Liver (tissue), 8 donors: ENCODE measurements at regions not wholly inside any gene's neighbourhood (a gene's known extent, or its start where the extent isn't known, plus 50 kb on each side); places are given as distances from the start of the nearest gene placed in this dataset.

Experiments
- DNase-seq: peaks from one replicate; pipeline ENCODE4 v3.0.0-alpha.2; 2017; ENCODE audit warnings: low spot score
- H3K27ac ChIP-seq, 2 donors: one replicate each; pipeline ENCODE4 v1.7.0; 2013; ENCODE audit warnings: inconsistent platforms in 2 of 2, low read length in 2 of 2, control low read depth in 1 of 2, low read depth in 1 of 2, mild to moderate bottlenecking in 1 of 2
- H3K27me3 ChIP-seq, 4 donors: one replicate each; pipeline versions ENCODE4 v1.6.1 to v1.7.0; 2013; ENCODE audit warnings: low read length in 3 of 4, inconsistent platforms in 1 of 4, mild to moderate bottlenecking in 1 of 4, moderate library complexity in 1 of 4; ENCODE audit not compliant: control insufficient read depth in 4 of 4, insufficient read depth in 4 of 4
- H3K36me3 ChIP-seq, 4 donors: one replicate each; pipeline versions ENCODE4 v1.6.1 to v1.7.0; 2013; ENCODE audit warnings: low read length in 3 of 4, mild to moderate bottlenecking in 3 of 4, low read depth in 1 of 4, moderate library complexity in 1 of 4; ENCODE audit not compliant: control insufficient read depth in 4 of 4, insufficient read depth in 3 of 4
- H3K4me1 ChIP-seq, 4 donors: one replicate each; pipeline versions ENCODE4 v1.6.1 to v1.7.0; 2013; ENCODE audit warnings: low read length in 3 of 4, mild to moderate bottlenecking in 3 of 4, moderate library complexity in 1 of 4; ENCODE audit not compliant: control insufficient read depth in 4 of 4, insufficient read depth in 4 of 4
- H3K4me3 ChIP-seq, 3 donors: one replicate each; pipeline versions ENCODE4 v1.6.1 to v1.7.0; 2013; ENCODE audit warnings: low read length in 3 of 3, control low read depth in 1 of 3, low read depth in 1 of 3, mild to moderate bottlenecking in 1 of 3
- H3K9ac ChIP-seq, 2 donors: one replicate each; pipeline ENCODE4 v1.7.0; 2013; ENCODE audit warnings: low read length in 2 of 2, mild to moderate bottlenecking in 2 of 2, moderate library complexity in 2 of 2, control low read depth in 1 of 2, low read depth in 1 of 2
- H3K9me3 ChIP-seq, 4 donors: one replicate each; pipeline versions ENCODE4 v1.6.1 to v1.7.0; 2013; ENCODE audit warnings: low read length in 3 of 4; ENCODE audit not compliant: control insufficient read depth in 4 of 4
- EGR1 ChIP-seq, 2 donors: IDR thresholded peaks; 2 replicates each; pipeline ENCODE4 v1.6.1; 2016 to 2018; ENCODE audit warnings: antibody characterized with exemption in 2 of 2, low read depth in 2 of 2
- FOXA1 ChIP-seq: IDR thresholded peaks from 2 replicates; pipeline ENCODE4 v1.6.1; 2016; ENCODE audit warnings: antibody characterized with exemption
- FOXA2 ChIP-seq: IDR thresholded peaks from 2 replicates; pipeline ENCODE4 v1.6.1; 2016; ENCODE audit warnings: antibody characterized with exemption
- GABPA ChIP-seq, 2 donors: IDR thresholded peaks in 1 of 2; conservative IDR thresholded peaks in 1 of 2; 2 replicates each; pipeline ENCODE4 v1.6.1; 2016; ENCODE audit warnings: antibody characterized with exemption in 2 of 2, mild to moderate bottlenecking in 1 of 2, moderate library complexity in 1 of 2
- HNF4A ChIP-seq, 2 donors: conservative IDR thresholded peaks; 2 replicates each; pipeline ENCODE4 v1.6.1; 2016; ENCODE audit warnings: antibody characterized with exemption in 2 of 2, mild to moderate bottlenecking in 2 of 2
- HNF4G ChIP-seq: IDR thresholded peaks from 2 replicates; pipeline ENCODE4 v1.6.1; 2016; ENCODE audit warnings: antibody characterized with exemption
- JUND ChIP-seq, 2 donors: IDR thresholded peaks; 2 replicates each; pipeline ENCODE4 v1.6.1; 2016; ENCODE audit warnings: antibody characterized with exemption in 2 of 2
- NR2F2 ChIP-seq: IDR thresholded peaks from 2 replicates; pipeline ENCODE4 v1.6.1; 2016; ENCODE audit warnings: antibody characterized with exemption
- RAD21 ChIP-seq, 2 donors: IDR thresholded peaks; 2 replicates each; pipeline ENCODE4 v1.6.1; 2016; ENCODE audit warnings: antibody characterized with exemption in 2 of 2, mild to moderate bottlenecking in 2 of 2
- RXRA ChIP-seq, 2 donors: IDR thresholded peaks; 2 replicates each; pipeline ENCODE4 v1.6.1; 2017 to 2018; ENCODE audit warnings: antibody characterized with exemption in 2 of 2, mild to moderate bottlenecking in 1 of 2
- SP1 ChIP-seq: IDR thresholded peaks from 2 replicates; pipeline ENCODE4 v1.6.1; 2018; ENCODE audit warnings: antibody characterized with exemption, mild to moderate bottlenecking
- TAF1 ChIP-seq: conservative IDR thresholded peaks from 2 replicates; pipeline ENCODE4 v1.6.1; 2016; ENCODE audit warnings: antibody characterized with exemption, mild to moderate bottlenecking
- YY1 ChIP-seq: IDR thresholded peaks from 2 replicates; pipeline ENCODE4 v1.6.1; 2016; ENCODE audit warnings: antibody characterized with exemption, mild to moderate bottlenecking
- WGBS: extraction: QIAGEN DNeasy Blood & Tissue Kit; methylation state at CpG from one replicate; pipeline ENCODE4 v1.1.7; 2013; 5-methylcytosine and 5-hydroxymethylcytosine counted together
- TF ChIP-seq, protein P1 (sequence below): IDR thresholded peaks from 2 replicates; pipeline ENCODE4 v1.6.1; 2016; ENCODE audit warnings: antibody characterized with exemption
- TF ChIP-seq, protein P2 (sequence below): IDR thresholded peaks from 2 replicates; pipeline ENCODE4 v1.6.1; 2016; ENCODE audit warnings: antibody characterized with exemption
- TF ChIP-seq, protein P3 (sequence below): IDR thresholded peaks from 2 replicates; pipeline ENCODE4 v1.6.1; 2016; ENCODE audit warnings: antibody characterized with exemption, mild to moderate bottlenecking
- TF ChIP-seq, protein P4 (sequence below): IDR thresholded peaks from 2 replicates; pipeline ENCODE4 v1.6.1; 2016; ENCODE audit warnings: antibody characterized with exemption
- TF ChIP-seq, protein P5 (sequence below): fragments of 150-350 bp; IDR thresholded peaks from 2 replicates; pipeline ENCODE4 v1.5.1; 2017; ENCODE audit warnings: improper control_type of control experiment, low read depth, low read length; ENCODE audit not compliant: missing input control
- donor health status: healthy.
- donor health status: healthy.
- donor health status: healthy.
- donor health status: healthy.
- donor health status: healthy.

DNA sequence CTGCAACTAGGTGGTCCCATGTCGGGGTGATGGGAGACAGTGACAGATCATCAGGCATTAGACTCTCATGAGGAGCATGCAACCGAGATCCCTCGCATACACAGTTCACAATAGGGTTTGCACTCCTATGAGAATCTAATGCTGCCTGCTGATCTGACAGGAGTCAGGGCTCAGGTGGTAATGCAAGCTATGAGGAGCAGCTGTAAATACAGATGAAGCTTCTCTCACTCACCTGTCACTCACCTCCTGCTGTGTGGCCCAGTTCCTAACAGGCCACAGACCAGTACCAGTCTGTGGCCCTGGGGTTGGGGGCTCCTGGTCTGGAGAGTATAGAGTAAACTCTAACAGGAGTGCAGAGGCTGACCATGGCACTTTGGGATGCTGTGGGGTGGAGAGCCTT is 209.2 kb downstream of the DLEU7 start:
- no peak overlapping the region for H3K27ac ChIP-seq
- H3K4me3 ChIP-seq = no peak overlapping the region
- H3K36me3 ChIP-seq = no peaks in the 10 kb centered on the region
- TF ChIP-seq JUND (IDR thresholded peaks at IDR 0.05) = no peak
- TF ChIP-seq, protein P1, sequence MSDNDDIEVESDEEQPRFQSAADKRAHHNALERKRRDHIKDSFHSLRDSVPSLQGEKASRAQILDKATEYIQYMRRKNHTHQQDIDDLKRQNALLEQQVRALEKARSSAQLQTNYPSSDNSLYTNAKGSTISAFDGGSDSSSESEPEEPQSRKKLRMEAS = no peak
- no peaks in the 10 kb centered on the region for H3K4me1 ChIP-seq
- H3K9ac ChIP-seq = no peak overlapping the region
- no peak for DNase-seq
- no peaks in the 10 kb centered on the region for H3K9me3 ChIP-seq
- WGBS = 95% methylated on average over 3 of the region's 3 CpGs
- H3K27me3 ChIP-seq = no peaks in the 10 kb centered on the region

DNA sequence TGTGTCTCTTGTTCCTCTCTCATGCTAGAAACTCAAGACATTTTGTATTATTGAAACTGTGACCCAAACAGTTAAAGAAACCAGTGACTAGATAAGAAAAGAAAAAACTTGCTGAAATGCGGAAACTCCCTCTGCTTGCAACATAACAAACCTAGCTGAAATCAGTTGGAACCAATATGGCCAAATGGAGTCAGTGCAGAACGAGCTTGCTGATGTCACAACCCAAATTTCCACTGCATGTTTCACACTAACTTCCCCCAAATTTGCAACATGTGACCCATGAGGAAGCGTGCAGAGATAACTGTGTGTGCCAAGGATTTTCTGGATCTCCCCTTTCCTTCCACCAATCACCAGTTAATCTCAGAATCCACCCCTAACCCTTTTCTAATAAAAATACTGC is 208.0 kb downstream of the DLEU7 start:
- Histone ChIP-seq H3K27me3 (no peaks in the 10 kb centered on the region), H3K27ac (peak overlapping the region in 1 of 2 donors; percentile 19), H3K4me1 (no peaks in the 10 kb centered on the region), H3K36me3 (no peaks in the 10 kb centered on the region), H3K4me3 (no peak overlapping the region), H3K9ac (no peak overlapping the region), H3K9me3 (no peaks in the 10 kb centered on the region)
- DNase-seq = no peak
- TF ChIP-seq FOXA1 = no peak
- TF ChIP-seq, protein P2, sequence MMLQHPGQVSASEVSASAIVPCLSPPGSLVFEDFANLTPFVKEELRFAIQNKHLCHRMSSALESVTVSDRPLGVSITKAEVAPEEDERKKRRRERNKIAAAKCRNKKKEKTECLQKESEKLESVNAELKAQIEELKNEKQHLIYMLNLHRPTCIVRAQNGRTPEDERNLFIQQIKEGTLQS = no peak
- TF ChIP-seq RAD21 (IDR thresholded peaks at IDR 0.05) = peak; percentile 22 to 28
- TF ChIP-seq, protein P1 = no peak
- TF ChIP-seq, protein P3, sequence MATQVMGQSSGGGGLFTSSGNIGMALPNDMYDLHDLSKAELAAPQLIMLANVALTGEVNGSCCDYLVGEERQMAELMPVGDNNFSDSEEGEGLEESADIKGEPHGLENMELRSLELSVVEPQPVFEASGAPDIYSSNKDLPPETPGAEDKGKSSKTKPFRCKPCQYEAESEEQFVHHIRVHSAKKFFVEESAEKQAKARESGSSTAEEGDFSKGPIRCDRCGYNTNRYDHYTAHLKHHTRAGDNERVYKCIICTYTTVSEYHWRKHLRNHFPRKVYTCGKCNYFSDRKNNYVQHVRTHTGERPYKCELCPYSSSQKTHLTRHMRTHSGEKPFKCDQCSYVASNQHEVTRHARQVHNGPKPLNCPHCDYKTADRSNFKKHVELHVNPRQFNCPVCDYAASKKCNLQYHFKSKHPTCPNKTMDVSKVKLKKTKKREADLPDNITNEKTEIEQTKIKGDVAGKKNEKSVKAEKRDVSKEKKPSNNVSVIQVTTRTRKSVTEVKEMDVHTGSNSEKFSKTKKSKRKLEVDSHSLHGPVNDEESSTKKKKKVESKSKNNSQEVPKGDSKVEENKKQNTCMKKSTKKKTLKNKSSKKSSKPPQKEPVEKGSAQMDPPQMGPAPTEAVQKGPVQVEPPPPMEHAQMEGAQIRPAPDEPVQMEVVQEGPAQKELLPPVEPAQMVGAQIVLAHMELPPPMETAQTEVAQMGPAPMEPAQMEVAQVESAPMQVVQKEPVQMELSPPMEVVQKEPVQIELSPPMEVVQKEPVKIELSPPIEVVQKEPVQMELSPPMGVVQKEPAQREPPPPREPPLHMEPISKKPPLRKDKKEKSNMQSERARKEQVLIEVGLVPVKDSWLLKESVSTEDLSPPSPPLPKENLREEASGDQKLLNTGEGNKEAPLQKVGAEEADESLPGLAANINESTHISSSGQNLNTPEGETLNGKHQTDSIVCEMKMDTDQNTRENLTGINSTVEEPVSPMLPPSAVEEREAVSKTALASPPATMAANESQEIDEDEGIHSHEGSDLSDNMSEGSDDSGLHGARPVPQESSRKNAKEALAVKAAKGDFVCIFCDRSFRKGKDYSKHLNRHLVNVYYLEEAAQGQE = no peak
- no peak for TF ChIP-seq JUND (IDR thresholded peaks at IDR 0.05)
- no peak for TF ChIP-seq EGR1 (IDR thresholded peaks at IDR 0.05; ENCODE audit: low read depth in 2 of 2)
- TF ChIP-seq, protein P4, sequence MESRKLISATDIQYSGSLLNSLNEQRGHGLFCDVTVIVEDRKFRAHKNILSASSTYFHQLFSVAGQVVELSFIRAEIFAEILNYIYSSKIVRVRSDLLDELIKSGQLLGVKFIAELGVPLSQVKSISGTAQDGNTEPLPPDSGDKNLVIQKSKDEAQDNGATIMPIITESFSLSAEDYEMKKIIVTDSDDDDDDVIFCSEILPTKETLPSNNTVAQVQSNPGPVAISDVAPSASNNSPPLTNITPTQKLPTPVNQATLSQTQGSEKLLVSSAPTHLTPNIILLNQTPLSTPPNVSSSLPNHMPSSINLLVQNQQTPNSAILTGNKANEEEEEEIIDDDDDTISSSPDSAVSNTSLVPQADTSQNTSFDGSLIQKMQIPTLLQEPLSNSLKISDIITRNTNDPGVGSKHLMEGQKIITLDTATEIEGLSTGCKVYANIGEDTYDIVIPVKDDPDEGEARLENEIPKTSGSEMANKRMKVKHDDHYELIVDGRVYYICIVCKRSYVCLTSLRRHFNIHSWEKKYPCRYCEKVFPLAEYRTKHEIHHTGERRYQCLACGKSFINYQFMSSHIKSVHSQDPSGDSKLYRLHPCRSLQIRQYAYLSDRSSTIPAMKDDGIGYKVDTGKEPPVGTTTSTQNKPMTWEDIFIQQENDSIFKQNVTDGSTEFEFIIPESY = no peak
- TF ChIP-seq, protein P5, sequence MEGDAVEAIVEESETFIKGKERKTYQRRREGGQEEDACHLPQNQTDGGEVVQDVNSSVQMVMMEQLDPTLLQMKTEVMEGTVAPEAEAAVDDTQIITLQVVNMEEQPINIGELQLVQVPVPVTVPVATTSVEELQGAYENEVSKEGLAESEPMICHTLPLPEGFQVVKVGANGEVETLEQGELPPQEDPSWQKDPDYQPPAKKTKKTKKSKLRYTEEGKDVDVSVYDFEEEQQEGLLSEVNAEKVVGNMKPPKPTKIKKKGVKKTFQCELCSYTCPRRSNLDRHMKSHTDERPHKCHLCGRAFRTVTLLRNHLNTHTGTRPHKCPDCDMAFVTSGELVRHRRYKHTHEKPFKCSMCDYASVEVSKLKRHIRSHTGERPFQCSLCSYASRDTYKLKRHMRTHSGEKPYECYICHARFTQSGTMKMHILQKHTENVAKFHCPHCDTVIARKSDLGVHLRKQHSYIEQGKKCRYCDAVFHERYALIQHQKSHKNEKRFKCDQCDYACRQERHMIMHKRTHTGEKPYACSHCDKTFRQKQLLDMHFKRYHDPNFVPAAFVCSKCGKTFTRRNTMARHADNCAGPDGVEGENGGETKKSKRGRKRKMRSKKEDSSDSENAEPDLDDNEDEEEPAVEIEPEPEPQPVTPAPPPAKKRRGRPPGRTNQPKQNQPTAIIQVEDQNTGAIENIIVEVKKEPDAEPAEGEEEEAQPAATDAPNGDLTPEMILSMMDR = no peak
- peak; percentile 35 for TF ChIP-seq YY1
- no peak for TF ChIP-seq HNF4G
- no peak for TF ChIP-seq GABPA (IDR thresholded peaks at IDR 0.05 in 1 of 2, conservative IDR thresholded peaks at IDR 0.05 in 1 of 2)
- no peak for TF ChIP-seq TAF1
- TF ChIP-seq NR2F2 = no peak
- TF ChIP-seq RXRA (IDR thresholded peaks at IDR 0.05) = peak in 1 of 2 donors; percentile 12
- no peak for TF ChIP-seq FOXA2
- TF ChIP-seq SP1 = peak; percentile 16
- no peak for TF ChIP-seq HNF4A (conservative IDR thresholded peaks at IDR 0.05)
- WGBS = 35% methylated on average over 3 of the region's 3 CpGs
